Trophoblast cell (in vitro differentiated cells and primary cell): ENCODE measurements at regions not wholly inside any gene's neighbourhood (a gene's known extent, or its start where the extent isn't known, plus 50 kb on each side); places are given as distances from the start of the nearest gene placed in this dataset.

Source experiments
- DNase-seq, 2 donors: peaks; one replicate each; pipeline ENCODE4 v3.0.0-alpha.2; 2016
- H2AFZ ChIP-seq: 2 replicates; pipeline ENCODE4 v1.6.1; 2013; ENCODE audit warnings: low read length, moderate library complexity, mild to moderate bottlenecking; ENCODE audit not compliant: insufficient read depth, poor library complexity
- H2AK5ac ChIP-seq: 2 replicates; pipeline ENCODE4 v1.6.1; 2013; ENCODE audit warnings: mild to moderate bottlenecking, low read length
- H2BK120ac ChIP-seq: 2 replicates; pipeline ENCODE4 v1.6.1; 2013; ENCODE audit warnings: low read length, mild to moderate bottlenecking, moderate library complexity; ENCODE audit not compliant: insufficient read depth, poor library complexity
- H2BK12ac ChIP-seq: 2 replicates; pipeline ENCODE4 v1.6.1; 2013; ENCODE audit warnings: mild to moderate bottlenecking, low read length, moderate library complexity
- H2BK5ac ChIP-seq: 2 replicates; pipeline ENCODE4 v1.6.1; 2013; ENCODE audit warnings: low read length, low read depth, moderate library complexity, mild to moderate bottlenecking; ENCODE audit not compliant: poor library complexity
- H3K14ac ChIP-seq: 2 replicates; pipeline ENCODE4 v1.6.1; 2013; ENCODE audit warnings: mild to moderate bottlenecking, low read length
- H3K18ac ChIP-seq: 2 replicates; pipeline ENCODE4 v1.6.1; 2013; ENCODE audit warnings: mild to moderate bottlenecking, low read length
- H3K23ac ChIP-seq: 2 replicates; pipeline ENCODE4 v1.6.1; 2013; ENCODE audit warnings: low read length
- H3K27ac ChIP-seq: 2 replicates; pipeline ENCODE4 v1.5.1; 2013; ENCODE audit warnings: low read depth, mild to moderate bottlenecking, inconsistent platforms, low read length, moderate library complexity
- H3K27me3 ChIP-seq: 2 replicates; pipeline ENCODE4 v1.6.1; 2013; ENCODE audit warnings: inconsistent platforms, mild to moderate bottlenecking, low read length, moderate library complexity; ENCODE audit not compliant: insufficient read depth
- H3K36me3 ChIP-seq, 2 experiments: 1 replicate in 1 of 2; 2 replicates in 1 of 2; pipeline ENCODE4 v1.6.1; 2013; ENCODE audit warnings: low read length in 2 of 2, mild to moderate bottlenecking in 2 of 2, moderate library complexity in 1 of 2; ENCODE audit not compliant: insufficient read depth in 2 of 2, control insufficient read depth in 1 of 2
- H3K4ac ChIP-seq: 2 replicates; pipeline ENCODE4 v1.6.1; 2013; ENCODE audit warnings: low read depth, mild to moderate bottlenecking, low read length, moderate library complexity
- H3K4me1 ChIP-seq, 2 experiments: 1 replicate in 1 of 2; 2 replicates in 1 of 2; pipeline ENCODE4 v1.6.1; 2013; ENCODE audit warnings: low read length in 2 of 2, mild to moderate bottlenecking in 2 of 2, moderate library complexity in 1 of 2; ENCODE audit not compliant: insufficient read depth in 2 of 2, control insufficient read depth in 1 of 2
- H3K4me2 ChIP-seq: 2 replicates; pipeline ENCODE4 v1.6.1; 2013; ENCODE audit warnings: inconsistent platforms, mild to moderate bottlenecking, low read length, moderate library complexity
- H3K4me3 ChIP-seq: 2 replicates; pipeline ENCODE4 v1.5.1; 2013; ENCODE audit warnings: mild to moderate bottlenecking, low read depth, low read length, inconsistent platforms
- H3K79me1 ChIP-seq: one replicate; pipeline ENCODE4 v1.6.1; 2013; ENCODE audit warnings: low read length
- H3K79me2 ChIP-seq: 2 replicates; pipeline ENCODE4 v1.6.1; 2013; ENCODE audit warnings: low read length, mild to moderate bottlenecking; ENCODE audit not compliant: control insufficient read depth, insufficient read depth, poor library complexity
- H3K9ac ChIP-seq: 2 replicates; pipeline ENCODE4 v1.6.1; 2013; ENCODE audit warnings: mild to moderate bottlenecking, low read length
- H3K9me3 ChIP-seq: 2 replicates; pipeline ENCODE4 v1.6.1; 2013; ENCODE audit warnings: low read depth, mild to moderate bottlenecking, control low read depth, inconsistent platforms, low read length; ENCODE audit not compliant: insufficient read depth
- H4K12ac ChIP-seq: 2 replicates; pipeline ENCODE4 v1.6.1; 2013; ENCODE audit warnings: low read depth, mild to moderate bottlenecking, low read length, moderate library complexity
- H4K8ac ChIP-seq: 2 replicates; pipeline ENCODE4 v1.6.1; 2013; ENCODE audit warnings: low read depth, mild to moderate bottlenecking, low read length, moderate library complexity
- H4K91ac ChIP-seq: one replicate; pipeline ENCODE4 v1.6.1; 2013; ENCODE audit warnings: low read depth, mild to moderate bottlenecking, low read length, moderate library complexity
- WGBS: extraction: QIAGEN DNeasy Blood & Tissue Kit; methylation state at CpG from one replicate; pipeline ENCODE4 v1.1.7; 2013; ENCODE audit warnings: missing lambda C conversion rate; ENCODE audit not compliant: insufficient read length, insufficient coverage; ENCODE audit errors: extremely low coverage; 5-methylcytosine and 5-hydroxymethylcytosine counted together

GRCh38 chr15:35320158-35320780, 225.7 kb downstream of the DPH6 start:
- no CpG with 5 or more reads among the region's 5 CpGs for WGBS
- Histone ChIP-seq H3K14ac (no peak overlapping the region), H2BK5ac (no peak overlapping the region), H4K12ac (no peak overlapping the region), H2BK120ac (no peak overlapping the region), H2AFZ (no peak overlapping the region), H2AK5ac (no peak overlapping the region), H3K4me2 (no peak overlapping the region), H3K18ac (no peak overlapping the region), H3K4ac (no peak overlapping the region), H4K8ac (no peak overlapping the region), H4K91ac (no peak overlapping the region), H3K9me3 (no peaks in the 10 kb centered on the region), H3K4me1 (peaks cover 0 to 2% of the 10 kb centered on the region in 2 experiments), H3K36me3 (no peaks in the 10 kb centered on the region), H3K27ac (no peak overlapping the region), H3K27me3 (no peaks in the 10 kb centered on the region), H3K79me1 (no peaks in the 10 kb centered on the region), H3K79me2 (no peaks in the 10 kb centered on the region), H3K9ac (no peak overlapping the region), H2BK12ac (no peak overlapping the region), H3K23ac (no peak overlapping the region), H3K4me3 (no peak overlapping the region)
- DNase-seq, result no peak

GRCh38 chr15:35319354-35319753, 226.6 kb downstream of the DPH6 start:
- Histone ChIP-seq H3K23ac (no peak overlapping the region), H2BK5ac (no peak overlapping the region), H3K4ac (no peak overlapping the region), H3K79me2 (no peaks in the 10 kb centered on the region), H4K12ac (no peak overlapping the region), H3K27ac (no peak overlapping the region), H3K4me3 (no peak overlapping the region), H3K4me2 (no peak overlapping the region), H3K18ac (no peak overlapping the region), H3K79me1 (no peaks in the 10 kb centered on the region), H4K91ac (no peak overlapping the region), H2AK5ac (no peak overlapping the region), H3K27me3 (no peaks in the 10 kb centered on the region), H3K9me3 (no peaks in the 10 kb centered on the region), H3K4me1 (peaks cover 0 to 2% of the 10 kb centered on the region in 2 experiments), H2AFZ (no peak overlapping the region), H3K36me3 (no peaks in the 10 kb centered on the region), H4K8ac (no peak overlapping the region), H3K14ac (no peak overlapping the region), H3K9ac (no peak overlapping the region), H2BK12ac (no peak overlapping the region), H2BK120ac (no peak overlapping the region)
- WGBS, result no CpG with 5 or more reads among the region's 8 CpGs
- DNase-seq, result peak; percentile 39 to 47

GRCh38 chr15:35317217-35317616, 228.7 kb downstream of the DPH6 start:
- Histone ChIP-seq H3K4me2 (no peak overlapping the region), H2BK5ac (no peak overlapping the region), H4K12ac (no peak overlapping the region), H3K23ac (no peak overlapping the region), H3K79me2 (no peaks in the 10 kb centered on the region), H2BK12ac (no peak overlapping the region), H2AFZ (no peak overlapping the region), H3K27me3 (no peaks in the 10 kb centered on the region), H3K4me3 (no peak overlapping the region), H3K36me3 (no peaks in the 10 kb centered on the region), H4K8ac (no peak overlapping the region), H3K18ac (no peak overlapping the region), H3K9ac (no peak overlapping the region), H2AK5ac (no peak overlapping the region), H3K4ac (no peak overlapping the region), H3K79me1 (no peaks in the 10 kb centered on the region), H3K14ac (no peak overlapping the region), H3K4me1 (peaks cover 0 to 2% of the 10 kb centered on the region in 2 experiments), H2BK120ac (no peak overlapping the region), H3K27ac (no peak overlapping the region), H4K91ac (no peak overlapping the region), H3K9me3 (no peaks in the 10 kb centered on the region)
- no peak for DNase-seq

GRCh38 chr15:35312344-35312743, 227.2 kb upstream of the NANOGP8 start:
- H3K4me3 ChIP-seq, result no peak overlapping the region
- no peak overlapping the region for H2AK5ac ChIP-seq
- WGBS, result no CpG with 5 or more reads among the region's 1 CpG
- no peak overlapping the region for H3K27ac ChIP-seq
- H4K91ac ChIP-seq, result no peak overlapping the region
- H3K36me3 ChIP-seq, result no peaks in the 10 kb centered on the region
- peak overlapping the region; percentile 7 for H2BK120ac ChIP-seq
- no peak overlapping the region for H2AFZ ChIP-seq
- no peak overlapping the region for H3K14ac ChIP-seq
- H3K9ac ChIP-seq, result no peak overlapping the region
- H2BK5ac ChIP-seq, result no peak overlapping the region
- no peak overlapping the region for H2BK12ac ChIP-seq
- DNase-seq, result no peak
- H3K79me2 ChIP-seq, result no peaks in the 10 kb centered on the region
- no peak overlapping the region for H3K4me2 ChIP-seq
- no peak overlapping the region for H3K18ac ChIP-seq
- peaks cover 5% of the 10 kb centered on the region for H3K79me1 ChIP-seq
- no peak overlapping the region for H3K23ac ChIP-seq
- H4K8ac ChIP-seq, result no peak overlapping the region
- no peak overlapping the region for H4K12ac ChIP-seq
- H3K27me3 ChIP-seq, result no peaks in the 10 kb centered on the region
- H3K9me3 ChIP-seq, result no peaks in the 10 kb centered on the region
- H3K4me1 ChIP-seq, result no peaks in the 10 kb centered on the region
- H3K4ac ChIP-seq, result no peak overlapping the region
